IMR-90 (cell line): ENCODE measurements at regions not wholly inside any gene's neighbourhood (a gene's known extent, or its start where the extent isn't known, plus 50 kb on each side); places are given as distances from the start of the nearest gene placed in this dataset.

ENCODE experiments used
- CTCF ChIP-seq: conservative IDR thresholded peaks from 2 replicates; pipeline ENCODE4 v1.5.1; 2012; ENCODE audit warnings: mild to moderate bottlenecking, low read depth, low read length, improper control_type of control experiment
- MAZ ChIP-seq: IDR thresholded peaks from 2 replicates; pipeline ENCODE4 v1.6.1; 2012; ENCODE audit warnings: low read depth, mild to moderate bottlenecking, low read length, improper control_type of control experiment, moderate library complexity, borderline replicate concordance
- NFE2L2 ChIP-seq: fragments of 150-350 bp; IDR thresholded peaks from 2 replicates; pipeline ENCODE4 v1.6.1; 2016; ENCODE audit warnings: low read depth, mild to moderate bottlenecking, low read length
- POLR2A ChIP-seq: IDR thresholded peaks from 2 replicates; pipeline ENCODE4 v1.6.1; 2012; ENCODE audit warnings: mild to moderate bottlenecking, low read depth, low read length
- RCOR1 ChIP-seq: IDR thresholded peaks from 2 replicates; pipeline ENCODE4 v1.6.1; 2012; ENCODE audit warnings: mild to moderate bottlenecking, low read length, improper control_type of control experiment; ENCODE audit not compliant: insufficient replicate concordance

GRCh38 chr3:34277110-34277509 lies 478.7 kb downstream of the PDCD6IP start:
- TF ChIP-seq CTCF (no peak), RCOR1 (no peak), MAZ (no peak), NFE2L2 (no peak), POLR2A (no peak)
